WTC11 (cell line): ENCODE measurements at regions not wholly inside any gene's neighbourhood (a gene's known extent, or its start where the extent isn't known, plus 50 kb on each side); places are given as distances from the start of the nearest gene placed in this dataset.
A peak's percentile ranks its signal among the peaks of the same experiment; 100 is the strongest.

Experiments
- ATAC-seq: fragments of 200-7000 bp; cut with Tn5 transposase; 2 replicates; pipeline ENCODE4 v1.10.0; 2021; ENCODE audit warnings: mild to moderate bottlenecking, moderate library complexity
- CTCF ChIA-PET: fragments of 300-600 bp; sonication (Branson Sonifier 250); formaldehyde crosslinking; loops from one replicate; lab custom pipeline; 2021; ENCODE audit warnings: antibody characterized with exemption; lab: Charles Lee
- POLR2A ChIA-PET: fragments of 350-600 bp; sonication (Branson Sonifier 250); formaldehyde crosslinking; loops from one replicate; lab custom pipeline; 2021; ENCODE audit warnings: antibody characterized with exemption; lab: Charles Lee
- DNase-seq: peaks from one replicate; pipeline ENCODE4 v3.0.0; 2021; ENCODE audit warnings: low spot score
- H3K27ac Mint-ChIP-seq: 2 replicates; pipeline ENCODE4 v1.8.0; 2021; ENCODE audit warnings: mixed read lengths
- H3K27me3 Mint-ChIP-seq: 2 replicates; pipeline ENCODE4 v1.8.0; 2021; ENCODE audit warnings: low read depth, mild to moderate bottlenecking, moderate library complexity, mixed read lengths
- H3K36me3 Mint-ChIP-seq: 2 replicates; pipeline ENCODE4 v1.8.0; 2021; ENCODE audit warnings: mixed read lengths
- H3K4me1 Mint-ChIP-seq: 2 replicates; pipeline ENCODE4 v1.8.0; 2022; ENCODE audit warnings: mixed read lengths
- H3K4me3 Mint-ChIP-seq: 2 replicates; pipeline ENCODE4 v1.8.0; 2021; ENCODE audit warnings: mild to moderate bottlenecking, moderate library complexity, mixed read lengths
- H3K9me3 Mint-ChIP-seq: 2 replicates; pipeline ENCODE4 v1.8.0; 2021; ENCODE audit warnings: mixed read lengths
- ARID4B ChIP-seq: sonication (generic); formaldehyde crosslinking; IDR thresholded peaks from 2 replicates; pipeline ENCODE4 v1.8.0; 2023; ENCODE audit warnings: missing genetic modification reagents, mild to moderate bottlenecking, borderline replicate concordance
- FOXP1 ChIP-seq: sonication (generic); formaldehyde crosslinking; IDR thresholded peaks from 2 replicates; pipeline ENCODE4 v1.8.0; 2022; ENCODE audit warnings: missing genetic modification reagents, mild to moderate bottlenecking, moderate library complexity, borderline replicate concordance
- GABPB1 ChIP-seq: sonication (generic); formaldehyde crosslinking; IDR thresholded peaks from 2 replicates; pipeline ENCODE4 v1.8.1; 2023; ENCODE audit warnings: mild to moderate bottlenecking, missing genetic modification reagents
- HMGA2 ChIP-seq: fragments of 250-450 bp; sonication (Bioruptor Pico); IDR thresholded peaks from 2 replicates; pipeline ENCODE4 v1.4.0; 2021; ENCODE audit warnings: mild to moderate bottlenecking, moderate library complexity
- HMGXB4 ChIP-seq: sonication (generic); formaldehyde crosslinking; IDR thresholded peaks from 2 replicates; pipeline ENCODE4 v1.8.1; 2023; ENCODE audit warnings: mild to moderate bottlenecking, moderate library complexity, missing genetic modification reagents
- IRF2 ChIP-seq: sonication (generic); formaldehyde crosslinking; IDR thresholded peaks from 2 replicates; pipeline ENCODE4 v1.8.0; 2022; ENCODE audit warnings: low read depth, missing genetic modification reagents, borderline replicate concordance
- MLX ChIP-seq: sonication (generic); formaldehyde crosslinking; IDR thresholded peaks from 2 replicates; pipeline ENCODE4 v1.8.1; 2023; ENCODE audit warnings: mild to moderate bottlenecking, missing genetic modification reagents, moderate library complexity
- MXD4 ChIP-seq: fragments of 250-450 bp; sonication (Bioruptor Pico); IDR thresholded peaks from 2 replicates; pipeline ENCODE4 v1.8.0; 2021; ENCODE audit warnings: mild to moderate bottlenecking, moderate library complexity, borderline replicate concordance
- RORB ChIP-seq: fragments of 250-450 bp; sonication (Bioruptor Pico); IDR thresholded peaks from 2 replicates; pipeline ENCODE4 v1.9.0; 2021; ENCODE audit warnings: mild to moderate bottlenecking
- SMAD3 ChIP-seq: sonication (generic); formaldehyde crosslinking; IDR thresholded peaks from 2 replicates; pipeline ENCODE4 v1.8.0; 2022; ENCODE audit warnings: missing genetic modification reagents, mild to moderate bottlenecking, borderline replicate concordance
- SP1 ChIP-seq: sonication (generic); formaldehyde crosslinking; conservative IDR thresholded peaks from 2 replicates; pipeline ENCODE4 v1.8.1; 2022; ENCODE audit warnings: missing genetic modification reagents
- STAT6 ChIP-seq: sonication (generic); formaldehyde crosslinking; conservative IDR thresholded peaks from 2 replicates; pipeline ENCODE4 v1.8.1; 2023; ENCODE audit warnings: mild to moderate bottlenecking, low read depth, missing genetic modification reagents, moderate library complexity
- ZMAT4 ChIP-seq: fragments of 250-450 bp; sonication (Bioruptor Pico); IDR thresholded peaks from 2 replicates; pipeline ENCODE4 v1.9.0; 2021; ENCODE audit warnings: mild to moderate bottlenecking
- ZNF396 ChIP-seq: fragments of 250-450 bp; sonication (Bioruptor Pico); IDR thresholded peaks from 2 replicates; pipeline ENCODE4 v1.8.0; 2021; ENCODE audit warnings: mild to moderate bottlenecking, moderate library complexity, borderline replicate concordance
- ZSCAN18 ChIP-seq: fragments of 250-450 bp; sonication (Bioruptor Pico); IDR thresholded peaks from 2 replicates; pipeline ENCODE4 v2.1.2; 2022; ENCODE audit warnings: mild to moderate bottlenecking, moderate library complexity

- TF ChIP-seq STAT6 (CRISPR knock-in tag) = no peak
- TF ChIP-seq ZSCAN18 (CRISPR knock-in tag) = no peak
- no peak for TF ChIP-seq IRF2
- no peak for TF ChIP-seq ARID4B (CRISPR knock-in tag)
Observed at GRCh38 chr11:33606762-33607161, 93.9 kb downstream of the C11orf91 start (continued).

GRCh38 chr11:33605703-33606102 is 94.9 kb downstream of the C11orf91 start:
- Mint-ChIP-seq H3K36me3 (no peaks in the 10 kb centered on the region), H3K27ac (no peak overlapping the region), H3K4me1 (peaks cover 1% of the 10 kb centered on the region), H3K9me3 (no peaks in the 10 kb centered on the region), H3K27me3 (no peaks in the 10 kb centered on the region), H3K4me3 (no peak overlapping the region)
- POLR2A ChIA-PET = interaction anchor here (0.7 kb wide), 1 partner anchor 99 kb away, joined by 3 read pairs; no protein-coding TSS in a partner anchor
- TF ChIP-seq ZSCAN18 (CRISPR knock-in tag) (no peak), SP1 (CRISPR knock-in tag) (no peak), SMAD3 (CRISPR knock-in tag) (no peak), FOXP1 (CRISPR knock-in tag) (no peak), MLX (CRISPR knock-in tag) (no peak), MXD4 (no peak), ZNF396 (CRISPR knock-in tag) (no peak), GABPB1 (CRISPR knock-in tag) (no peak)
- DNase-seq (no peak), ATAC-seq (no peak)
- CTCF ChIA-PET = no interaction called here

GRCh38 chr11:33598426-33599069 is 102.1 kb downstream of the C11orf91 start:
- CTCF ChIA-PET = no interaction called here
- H3K9me3 Mint-ChIP-seq = no peaks in the 10 kb centered on the region
- H3K27me3 Mint-ChIP-seq = no peaks in the 10 kb centered on the region
- no peak overlapping the region for H3K27ac Mint-ChIP-seq
- POLR2A ChIA-PET = no interaction called here
- ATAC-seq = peak; percentile 78
- H3K4me1 Mint-ChIP-seq = peaks cover 28% of the 10 kb centered on the region
- peak; percentile 29 for DNase-seq
- no peak overlapping the region for H3K4me3 Mint-ChIP-seq
- no peaks in the 10 kb centered on the region for H3K36me3 Mint-ChIP-seq
- no peak for TF ChIP-seq ZSCAN18 (CRISPR knock-in tag)
- TF ChIP-seq ZMAT4 (CRISPR knock-in tag) = no peak
- TF ChIP-seq HMGXB4 (CRISPR knock-in tag) = no peak
- TF ChIP-seq RORB (CRISPR knock-in tag) = no peak
- no peak for TF ChIP-seq HMGA2 (CRISPR knock-in tag)
- no peak for TF ChIP-seq MLX (CRISPR knock-in tag)
